ENCODE measurements at regions not wholly inside any gene's neighbourhood (a gene's known extent, or its start where the extent isn't known, plus 50 kb on each side); places are given as distances from the start of the nearest gene placed in this dataset.

DNA sequence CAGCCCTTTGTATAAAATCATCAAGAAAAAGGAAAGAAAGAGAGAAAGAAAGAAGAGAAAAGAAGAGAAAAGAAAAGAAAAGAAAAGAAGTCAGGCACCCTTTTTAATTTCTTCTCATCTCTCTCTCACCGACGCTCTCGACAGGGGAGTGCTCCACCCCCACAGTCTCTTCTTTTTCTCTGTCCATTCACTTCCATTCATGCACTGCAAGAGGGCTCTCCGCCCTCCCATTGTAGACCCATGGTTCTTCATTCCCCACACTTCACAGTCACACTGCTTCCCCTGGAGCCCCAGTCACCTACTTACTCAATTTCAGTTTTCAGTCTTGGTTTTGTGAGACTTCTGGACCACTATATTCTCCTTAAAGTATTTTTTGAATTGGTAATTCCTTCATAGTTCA, 254.7 kb downstream of the SOX2 start:
- TF ChIP-seq EZH2phosphoT487 (IDR thresholded peaks at IDR 0.05; ENCODE audit: borderline replicate concordance, low read depth, low read length) (no peak), CTCF (conservative IDR thresholded peaks at IDR 0.05; ENCODE audit: low read length) (no peak)
- no peak for DNase-seq (ENCODE audit: low spot score)
- ChIA-PET CTCF (ENCODE audit: unreplicated experiment) (no interaction called here), POLR2A (no interaction called here)
- Histone ChIP-seq H3K4me1 (ENCODE audit: insufficient read depth, low read length, poor library complexity, severe bottlenecking) (peaks cover 11% of the 10 kb centered on the region), H3K4me3 (ENCODE audit: low read depth, low read length, poor library complexity, severe bottlenecking) (no peak overlapping the region), H3K9me3 (ENCODE audit: low read length) (no peaks in the 10 kb centered on the region), H3K27ac (ENCODE audit: low read depth, low read length, poor library complexity, severe bottlenecking) (no peak overlapping the region), H3K9me2 (ENCODE audit: insufficient read depth, low read length) (no peaks in the 10 kb centered on the region), H2AFZ (ENCODE audit: low read length) (0 out of 2 replicates have a peak overlapping the region, but pooled peaks have one; percentile 31), H3K4me2 (ENCODE audit: low read length) (no peak overlapping the region), H3K36me3 (ENCODE audit: insufficient read depth, low read length) (no peaks in the 10 kb centered on the region), H4K20me1 (ENCODE audit: insufficient read depth, low read length) (no peaks in the 10 kb centered on the region), H3K79me2 (ENCODE audit: insufficient read depth, low read depth, low read length) (no peaks in the 10 kb centered on the region)
- intact Hi-C loops (cut with micrococcal nuclease; ENCODE audit: unreplicated experiment): no loop called here
- BruUV-seq (replicated peaks): no TSS peak

GRCh38 chr3:181969925-181970324, 258.2 kb downstream of the SOX2 start:
- H3K9me2 ChIP-seq (ENCODE audit: insufficient read depth, low read length): no peaks in the 10 kb centered on the region
- H4K20me1 ChIP-seq (ENCODE audit: insufficient read depth, low read length): no peaks in the 10 kb centered on the region
- BruUV-seq (replicated peaks): no TSS peak
- no peak overlapping the region for H3K4me3 ChIP-seq (ENCODE audit: low read depth, low read length, poor library complexity, severe bottlenecking)
- H3K4me2 ChIP-seq (ENCODE audit: low read length): no peak overlapping the region
- no peaks in the 10 kb centered on the region for H3K36me3 ChIP-seq (ENCODE audit: insufficient read depth, low read length)
- no peak overlapping the region for H2AFZ ChIP-seq (ENCODE audit: low read length)
- ChIA-PET CTCF (ENCODE audit: unreplicated experiment) (no interaction called here), POLR2A (interaction anchor here (1.3 kb wide), 1 partner anchor 10 kb away, joined by 5 read pairs; no protein-coding TSS in a partner anchor)
- no peaks in the 10 kb centered on the region for H3K4me1 ChIP-seq (ENCODE audit: insufficient read depth, low read length, poor library complexity, severe bottlenecking)
- no peaks in the 10 kb centered on the region for H3K9me3 ChIP-seq (ENCODE audit: low read length)
- TF ChIP-seq EZH2phosphoT487 (IDR thresholded peaks at IDR 0.05; ENCODE audit: borderline replicate concordance, low read depth, low read length): no peak
- H3K27ac ChIP-seq (ENCODE audit: low read depth, low read length, poor library complexity, severe bottlenecking): no peak overlapping the region
- intact Hi-C loops (cut with micrococcal nuclease; ENCODE audit: unreplicated experiment): no loop called here
- DNase-seq (ENCODE audit: low spot score): no peak
- no peaks in the 10 kb centered on the region for H3K79me2 ChIP-seq (ENCODE audit: insufficient read depth, low read depth, low read length)

- Histone ChIP-seq H3K36me3 (ENCODE audit: insufficient read depth, low read length) (no peaks in the 10 kb centered on the region), H3K27ac (ENCODE audit: low read depth, low read length, poor library complexity, severe bottlenecking) (no peak overlapping the region), H2AFZ (ENCODE audit: low read length) (no peak overlapping the region), H3K4me2 (ENCODE audit: low read length) (no peak overlapping the region), H3K4me1 (ENCODE audit: insufficient read depth, low read length, poor library complexity, severe bottlenecking) (no peaks in the 10 kb centered on the region), H3K9me3 (ENCODE audit: low read length) (no peaks in the 10 kb centered on the region), H3K79me2 (ENCODE audit: insufficient read depth, low read depth, low read length) (no peaks in the 10 kb centered on the region), H4K20me1 (ENCODE audit: insufficient read depth, low read length) (no peaks in the 10 kb centered on the region), H3K9me2 (ENCODE audit: insufficient read depth, low read length) (no peaks in the 10 kb centered on the region), H3K4me3 (ENCODE audit: low read depth, low read length, poor library complexity, severe bottlenecking) (no peak overlapping the region)
- CTCF ChIA-PET (ENCODE audit: unreplicated experiment): no interaction called here
- TF ChIP-seq CTCF (conservative IDR thresholded peaks at IDR 0.05; ENCODE audit: low read length) (no peak), EZH2phosphoT487 (IDR thresholded peaks at IDR 0.05; ENCODE audit: borderline replicate concordance, low read depth, low read length) (no peak)
- POLR2A ChIA-PET: interaction anchor here (1.3 kb wide), 1 partner anchor 8 kb away, joined by 5 read pairs; no protein-coding TSS in a partner anchor
- BruUV-seq (replicated peaks): no TSS peak
- intact Hi-C loops (cut with micrococcal nuclease; ENCODE audit: unreplicated experiment): no loop called here
- DNase-seq (ENCODE audit: low spot score): no peak
These were observed 259.7 kb downstream of the SOX2 start for GRCh38 chr3:181971424-181971823.
